Suppressor macrophage (primary cell): ENCODE measurements at regions not wholly inside any gene's neighbourhood (a gene's known extent, or its start where the extent isn't known, plus 50 kb on each side); places are given as distances from the start of the nearest gene placed in this dataset.
"Not testable (repeated sequence)": the region's sequence is repeated elsewhere in the genome, so short reads cannot be mapped to it uniquely, and the experiment has no call there.

Experiments used
- DNase-seq, 4 experiments: peaks; one replicate each; pipeline ENCODE4 v3.0.0-alpha.2; 2020 to 2022

- no peak for DNase-seq
Observed at GRCh38 chr5:91651704-91652103, 268.6 kb upstream of the ARRDC3 start.

- DNase-seq: no peak
Observed at GRCh38 chr5:91645347-91645746, 262.2 kb upstream of the ARRDC3 start.

- no peak for DNase-seq
Observed at GRCh38 chr5:91643797-91644196, 260.7 kb upstream of the ARRDC3 start.

GRCh38 chr5:91642581-91642980 is 259.5 kb upstream of the ARRDC3 start:
- no peak for DNase-seq

- peak in 3 of 4 experiments; percentile 11 to 64 (median 53) for DNase-seq
Observed at GRCh38 chr5:91641730-91642350, 258.7 kb upstream of the ARRDC3 start.

- no peak for DNase-seq
Observed at GRCh38 chr5:91639744-91640143, 256.6 kb upstream of the ARRDC3 start.

GRCh38 chr5:91638010-91638409 is 254.9 kb upstream of the ARRDC3 start:
- no peak for DNase-seq

GRCh38 chr5:91635950-91636734 is 253.0 kb upstream of the ARRDC3 start:
- no peak for DNase-seq

GRCh38 chr5:91632871-91633270 is 249.8 kb upstream of the ARRDC3 start:
- DNase-seq: no peak

- no peak for DNase-seq
Observed at GRCh38 chr5:91611746-91612145, 228.6 kb upstream of the ARRDC3 start.

- DNase-seq: no peak
Observed at GRCh38 chr5:91607675-91608074, 224.6 kb upstream of the ARRDC3 start.

GRCh38 chr5:91599863-91600262 is 216.7 kb upstream of the ARRDC3 start:
- no peak for DNase-seq

GRCh38 chr5:91598216-91598615 is 215.1 kb upstream of the ARRDC3 start:
- DNase-seq: peak in 1 of 4 experiments; percentile 5

- DNase-seq: no peak
Observed at GRCh38 chr5:91595424-91595823, 212.3 kb upstream of the ARRDC3 start.

GRCh38 chr5:91591076-91591475 is 208.0 kb upstream of the ARRDC3 start:
- no peak for DNase-seq

GRCh38 chr5:91586232-91586631 is 203.1 kb upstream of the ARRDC3 start:
- DNase-seq: no peak

GRCh38 chr5:91584352-91584751 is 201.2 kb upstream of the ARRDC3 start:
- no peak for DNase-seq

- not testable (repeated sequence) for DNase-seq
Observed at GRCh38 chr5:91566012-91566411, 182.9 kb upstream of the ARRDC3 start.

- DNase-seq: no peak
Observed at GRCh38 chr5:91562922-91563321, 179.8 kb upstream of the ARRDC3 start.

- peak; percentile 15 to 51 (median 28) for DNase-seq
Observed at GRCh38 chr5:91541696-91542095, 158.6 kb upstream of the ARRDC3 start.

GRCh38 chr5:91538179-91538578 is 155.1 kb upstream of the ARRDC3 start:
- no peak for DNase-seq

GRCh38 chr5:91535499-91535898 is 152.4 kb upstream of the ARRDC3 start:
- no peak for DNase-seq

- no peak for DNase-seq
Observed at GRCh38 chr5:91534332-91534731, 151.2 kb upstream of the ARRDC3 start.

GRCh38 chr5:91532779-91533178 is 149.7 kb upstream of the ARRDC3 start:
- DNase-seq: no peak
